ENCODE measurements at regions not wholly inside any gene's neighbourhood (a gene's known extent, or its start where the extent isn't known, plus 50 kb on each side); places are given as distances from the start of the nearest gene placed in this dataset.
A peak's percentile ranks its signal among the peaks of the same experiment; 100 is the strongest.
"Not testable (repeated sequence)": the region's sequence is repeated elsewhere in the genome, so short reads cannot be mapped to it uniquely, and the experiment has no call there.

GRCh38 chr7:106372595-106373318, 88.0 kb upstream of the NAMPT start:
- Mint-ChIP-seq H3K4me3 (no peak overlapping the region), H3K9me3 (no peaks in the 10 kb centered on the region), H3K4me1 (peaks cover 10% of the 10 kb centered on the region), H3K27ac (no peak overlapping the region), H3K36me3 (no peaks in the 10 kb centered on the region)
- ATAC-seq = no peak
- no peak for DNase-seq (ENCODE audit: low spot score in 2 of 2)

GRCh38 chr7:106372126-106372525, 87.3 kb upstream of the NAMPT start:
- Mint-ChIP-seq H3K4me1 (peaks cover 13% of the 10 kb centered on the region), H3K9me3 (no peaks in the 10 kb centered on the region), H3K36me3 (no peaks in the 10 kb centered on the region), H3K4me3 (no peak overlapping the region), H3K27ac (no peak overlapping the region)
- ATAC-seq (peak; percentile 61), DNase-seq (ENCODE audit: low spot score in 2 of 2) (no peak)

GRCh38 chr7:106371629-106372028, 86.8 kb upstream of the NAMPT start:
- DNase-seq (ENCODE audit: low spot score in 2 of 2) (no peak), ATAC-seq (no peak)
- Mint-ChIP-seq H3K36me3 (no peaks in the 10 kb centered on the region), H3K27ac (no peak overlapping the region), H3K4me1 (peaks cover 16% of the 10 kb centered on the region), H3K4me3 (no peak overlapping the region), H3K9me3 (no peaks in the 10 kb centered on the region)

- no peak overlapping the region for H3K27ac Mint-ChIP-seq
- H3K4me3 Mint-ChIP-seq = no peak overlapping the region
- DNase-seq (ENCODE audit: low spot score in 2 of 2) (no peak), ATAC-seq (no peak)
- H3K36me3 Mint-ChIP-seq = no peaks in the 10 kb centered on the region
- no peaks in the 10 kb centered on the region for H3K9me3 Mint-ChIP-seq
- peaks cover 17% of the 10 kb centered on the region for H3K4me1 Mint-ChIP-seq
Observed at GRCh38 chr7:106370542-106370941, 85.8 kb upstream of the NAMPT start.

- Mint-ChIP-seq H3K4me1 (peaks cover 23% of the 10 kb centered on the region), H3K36me3 (no peaks in the 10 kb centered on the region), H3K27ac (no peak overlapping the region), H3K9me3 (no peaks in the 10 kb centered on the region), H3K4me3 (no peak overlapping the region)
- ATAC-seq (no peak), DNase-seq (ENCODE audit: low spot score in 2 of 2) (no peak)
Observed at GRCh38 chr7:106369816-106370215, 85.0 kb upstream of the NAMPT start.

GRCh38 chr7:106369352-106369751, 84.6 kb upstream of the NAMPT start:
- H3K9me3 Mint-ChIP-seq = no peaks in the 10 kb centered on the region
- peaks cover 23% of the 10 kb centered on the region for H3K4me1 Mint-ChIP-seq
- no peak overlapping the region for H3K4me3 Mint-ChIP-seq
- H3K27ac Mint-ChIP-seq = no peak overlapping the region
- H3K36me3 Mint-ChIP-seq = no peaks in the 10 kb centered on the region
- DNase-seq (ENCODE audit: low spot score in 2 of 2) (no peak), ATAC-seq (no peak)

GRCh38 chr7:106367664-106368063, 82.9 kb upstream of the NAMPT start:
- Mint-ChIP-seq H3K9me3 (no peaks in the 10 kb centered on the region), H3K27ac (no peak overlapping the region), H3K4me1 (peaks cover 23% of the 10 kb centered on the region), H3K36me3 (no peaks in the 10 kb centered on the region), H3K4me3 (no peak overlapping the region)
- DNase-seq (ENCODE audit: low spot score in 2 of 2) = no peak
- ATAC-seq = peak; percentile 60

- DNase-seq (ENCODE audit: low spot score in 2 of 2) = no peak
Observed at GRCh38 chr7:106367018-106367420, 82.2 kb upstream of the NAMPT start.

GRCh38 chr7:106365252-106366005, 80.6 kb upstream of the NAMPT start:
- H3K27ac Mint-ChIP-seq = peak overlapping the region; percentile 14
- no peak overlapping the region for H3K4me3 Mint-ChIP-seq
- H3K36me3 Mint-ChIP-seq = no peaks in the 10 kb centered on the region
- peaks cover 23% of the 10 kb centered on the region for H3K4me1 Mint-ChIP-seq
- DNase-seq (ENCODE audit: low spot score in 2 of 2) = peak in 1 of 2 donors; percentile 49
- peak; percentile 94 for ATAC-seq
- H3K9me3 Mint-ChIP-seq = no peaks in the 10 kb centered on the region

More at GRCh38 chr7:106367018-106367420, 82.2 kb upstream of the NAMPT start:
- Mint-ChIP-seq H3K27ac (no peak overlapping the region), H3K9me3 (no peaks in the 10 kb centered on the region), H3K36me3 (no peaks in the 10 kb centered on the region), H3K4me3 (no peak overlapping the region), H3K4me1 (peaks cover 23% of the 10 kb centered on the region)
- peak; percentile 43 for ATAC-seq

- H3K4me1 Mint-ChIP-seq = peaks cover 14% of the 10 kb centered on the region
- H3K9me3 Mint-ChIP-seq; H3K27ac Mint-ChIP-seq; ATAC-seq; DNase-seq (ENCODE audit: low spot score in 2 of 2); H3K4me3 Mint-ChIP-seq; H3K36me3 Mint-ChIP-seq: not testable (repeated sequence)
Observed at GRCh38 chr7:106362507-106362906, 77.7 kb upstream of the NAMPT start.

- Mint-ChIP-seq H3K27ac (no peak overlapping the region), H3K4me1 (no peaks in the 10 kb centered on the region), H3K36me3 (no peaks in the 10 kb centered on the region), H3K9me3 (no peaks in the 10 kb centered on the region), H3K4me3 (no peak overlapping the region)
- ATAC-seq (no peak), DNase-seq (ENCODE audit: low spot score in 2 of 2) (no peak)
Observed at GRCh38 chr7:106358103-106358663, 73.4 kb upstream of the NAMPT start.

GRCh38 chr7:106357675-106358074, 72.9 kb upstream of the NAMPT start:
- H3K9me3 Mint-ChIP-seq = no peaks in the 10 kb centered on the region
- DNase-seq (ENCODE audit: low spot score in 2 of 2) (no peak), ATAC-seq (no peak)
- H3K4me1 Mint-ChIP-seq = no peaks in the 10 kb centered on the region
- H3K27ac Mint-ChIP-seq = no peak overlapping the region
- H3K36me3 Mint-ChIP-seq = no peaks in the 10 kb centered on the region
- H3K4me3 Mint-ChIP-seq = no peak overlapping the region

GRCh38 chr7:106354822-106355221, 70.0 kb upstream of the NAMPT start:
- H3K27ac Mint-ChIP-seq = no peak overlapping the region
- H3K4me1 Mint-ChIP-seq = no peaks in the 10 kb centered on the region
- no peak for ATAC-seq
- no peaks in the 10 kb centered on the region for H3K36me3 Mint-ChIP-seq
- peaks cover 3% of the 10 kb centered on the region for H3K9me3 Mint-ChIP-seq
- DNase-seq (ENCODE audit: low spot score in 2 of 2) = no peak
- no peak overlapping the region for H3K4me3 Mint-ChIP-seq

- no peak for DNase-seq (ENCODE audit: low spot score in 2 of 2)
- Mint-ChIP-seq H3K4me3 (no peak overlapping the region), H3K36me3 (no peaks in the 10 kb centered on the region), H3K9me3 (peaks cover 5% of the 10 kb centered on the region), H3K27ac (no peak overlapping the region), H3K4me1 (no peaks in the 10 kb centered on the region)
- no peak for ATAC-seq
Observed at GRCh38 chr7:106353944-106354343, 69.2 kb upstream of the NAMPT start.

GRCh38 chr7:106348231-106348630, 63.4 kb upstream of the NAMPT start:
- Mint-ChIP-seq H3K36me3 (peaks cover 15% of the 10 kb centered on the region), H3K9me3 (peaks cover 18% of the 10 kb centered on the region), H3K4me1 (peaks cover 49% of the 10 kb centered on the region), H3K4me3 (no peak overlapping the region), H3K27ac (peak overlapping the region; percentile 98)
- DNase-seq (ENCODE audit: low spot score in 2 of 2) = no peak
- ATAC-seq = no peak
